Activated CD4-positive, alpha-beta T cell treated with anti-CD3 and anti-CD28 coated beads for 36 hours (primary cell): ENCODE measurements at regions not wholly inside any gene's neighbourhood (a gene's known extent, or its start where the extent isn't known, plus 50 kb on each side); places are given as distances from the start of the nearest gene placed in this dataset.

ENCODE experiments used
- ATAC-seq: fragments of 200-7000 bp; cut with Tn5 transposase; one replicate; pipeline ENCODE4 v1.10.0; 2021; ENCODE audit warnings: mild to moderate bottlenecking, moderate library complexity
- CTCF ChIA-PET: fragments of 350-600 bp; sonication (Branson Sonifier 250); formaldehyde crosslinking; loops from one replicate; lab custom pipeline; 2021; ENCODE audit warnings: antibody characterized with exemption; lab: Charles Lee
- POLR2A ChIA-PET: fragments of 350-600 bp; sonication (Branson Sonifier 250); formaldehyde crosslinking; loops from one replicate; lab custom pipeline; 2021; ENCODE audit warnings: antibody characterized with exemption, inconsistent platforms; lab: Charles Lee
- DNase-seq: peaks from one replicate; pipeline ENCODE4 v3.0.0-alpha.2; 2020
- H3K27ac Mint-ChIP-seq: one replicate; pipeline ENCODE4 v1.8.0; 2021; ENCODE audit warnings: mixed read lengths
- H3K27me3 Mint-ChIP-seq: one replicate; pipeline ENCODE4 v1.8.0; 2021; ENCODE audit warnings: mixed read lengths
- H3K36me3 Mint-ChIP-seq: one replicate; pipeline ENCODE4 v1.8.0; 2021; ENCODE audit warnings: low read depth, mixed read lengths
- H3K4me1 Mint-ChIP-seq: one replicate; pipeline ENCODE4 v1.8.0; 2021; ENCODE audit warnings: mixed read lengths
- H3K4me3 Mint-ChIP-seq: one replicate; pipeline ENCODE4 v1.8.0; 2021; ENCODE audit warnings: mild to moderate bottlenecking, moderate library complexity, mixed read lengths
- H3K9me3 Mint-ChIP-seq: one replicate; pipeline ENCODE4 v1.8.0; 2021; ENCODE audit warnings: low read depth, mixed read lengths
- intact Hi-C, 2 experiments: fragments of 100-400 bp; cut with DNase I in 1 of 2; cut with micrococcal nuclease in 1 of 2; formaldehyde crosslinking; loops; one replicate each; pipeline versions ENCODE4 v1.14.2 to v1.15.1; 2022 to 2024; cut with DNase I, micrococcal nuclease

GRCh38 chr9:36728651-36729520, 156.2 kb downstream of the MELK start:
- DNase-seq = peak; percentile 86
- no peaks in the 10 kb centered on the region for H3K9me3 Mint-ChIP-seq
- POLR2A ChIA-PET = no interaction called here
- ATAC-seq = peak; percentile 69
- H3K4me3 Mint-ChIP-seq = no peak overlapping the region
- CTCF ChIA-PET = interaction anchor here (0.5 to 2.3 kb wide), 46 partner anchors 10 to 626 kb away, joined by 3 to 30 read pairs (median 3); no protein-coding TSS in a partner anchor
- H3K27ac Mint-ChIP-seq = no peak overlapping the region
- H3K36me3 Mint-ChIP-seq = no peaks in the 10 kb centered on the region
- no peaks in the 10 kb centered on the region for H3K4me1 Mint-ChIP-seq
- intact Hi-C loops = loop anchor here (1.0 kb wide), 2 partner anchors 96 to 322 kb away; no protein-coding TSS in a partner anchor
- H3K27me3 Mint-ChIP-seq = no peaks in the 10 kb centered on the region

- no peak overlapping the region for H3K27ac Mint-ChIP-seq
- DNase-seq = no peak
- intact Hi-C loops = loop anchor here (1.0 kb wide), 2 partner anchors 97 to 323 kb away; no protein-coding TSS in a partner anchor
- ChIA-PET CTCF (interaction anchor here (0.6 to 2.3 kb wide), 15 partner anchors 9 to 387 kb away, joined by 3 to 30 read pairs (median 3); no protein-coding TSS in a partner anchor), POLR2A (no interaction called here)
- no peaks in the 10 kb centered on the region for H3K27me3 Mint-ChIP-seq
- no peaks in the 10 kb centered on the region for H3K4me1 Mint-ChIP-seq
- no peak for ATAC-seq
- no peaks in the 10 kb centered on the region for H3K9me3 Mint-ChIP-seq
- no peak overlapping the region for H3K4me3 Mint-ChIP-seq
- H3K36me3 Mint-ChIP-seq = no peaks in the 10 kb centered on the region
Measured at GRCh38 chr9:36729906-36730305, 157.2 kb downstream of the MELK start.

- DNase-seq = no peak
- CTCF ChIA-PET = interaction anchor here (0.6 to 2.3 kb wide), 11 partner anchors 9 to 388 kb away, joined by 3 to 30 read pairs (median 3); no protein-coding TSS in a partner anchor
Measured at GRCh38 chr9:36730414-36730813, 157.7 kb downstream of the MELK start.

GRCh38 chr9:36731068-36731956, 158.6 kb downstream of the MELK start:
- Mint-ChIP-seq H3K9me3 (no peaks in the 10 kb centered on the region), H3K4me3 (no peak overlapping the region), H3K4me1 (no peaks in the 10 kb centered on the region), H3K36me3 (no peaks in the 10 kb centered on the region), H3K27me3 (no peaks in the 10 kb centered on the region), H3K27ac (no peak overlapping the region)
- DNase-seq = no peak
- ChIA-PET POLR2A (no interaction called here), CTCF (interaction anchor here (0.6 to 1.8 kb wide), 12 partner anchors 9 to 389 kb away, joined by 3 to 8 read pairs (median 3); no protein-coding TSS in a partner anchor)
- ATAC-seq = peak; percentile 61
- intact Hi-C loops = no loop called here

More at GRCh38 chr9:36730414-36730813, 157.7 kb downstream of the MELK start:
- H3K9me3 Mint-ChIP-seq = no peaks in the 10 kb centered on the region
- intact Hi-C loops = no loop called here
- H3K4me1 Mint-ChIP-seq = no peaks in the 10 kb centered on the region
- no peaks in the 10 kb centered on the region for H3K36me3 Mint-ChIP-seq
- no peak for ATAC-seq
- no peaks in the 10 kb centered on the region for H3K27me3 Mint-ChIP-seq
- H3K4me3 Mint-ChIP-seq = no peak overlapping the region
- POLR2A ChIA-PET = no interaction called here
- no peak overlapping the region for H3K27ac Mint-ChIP-seq

GRCh38 chr9:36734737-36735136, 162.0 kb downstream of the MELK start:
- DNase-seq = no peak
- H3K27me3 Mint-ChIP-seq = peaks cover 16% of the 10 kb centered on the region
- CTCF ChIA-PET = interaction anchor here (0.6 to 0.8 kb wide), 2 partner anchors 59 to 184 kb away, joined by 3 read pairs; no protein-coding TSS in a partner anchor
- H3K4me1 Mint-ChIP-seq = no peaks in the 10 kb centered on the region
- POLR2A ChIA-PET = no interaction called here
- intact Hi-C loops = no loop called here
- ATAC-seq = no peak
- H3K27ac Mint-ChIP-seq = no peak overlapping the region
- H3K9me3 Mint-ChIP-seq = no peaks in the 10 kb centered on the region
- H3K36me3 Mint-ChIP-seq = no peaks in the 10 kb centered on the region
- no peak overlapping the region for H3K4me3 Mint-ChIP-seq

GRCh38 chr9:36736648-36737047, 164.0 kb downstream of the MELK start:
- Mint-ChIP-seq H3K9me3 (no peaks in the 10 kb centered on the region), H3K27ac (no peak overlapping the region), H3K27me3 (peaks cover 32% of the 10 kb centered on the region), H3K4me3 (no peak overlapping the region), H3K36me3 (no peaks in the 10 kb centered on the region), H3K4me1 (peaks cover 5% of the 10 kb centered on the region)
- no peak for DNase-seq
- ATAC-seq = no peak
- POLR2A ChIA-PET = no interaction called here
- CTCF ChIA-PET = interaction anchor here (1.4 kb wide), 1 partner anchor 329 kb away, joined by 4 read pairs; no protein-coding TSS in a partner anchor
- intact Hi-C loops = no loop called here

- ChIA-PET POLR2A (no interaction called here), CTCF (interaction anchor here (0.5 kb wide), 1 partner anchor 655 kb away, joined by 3 read pairs; no protein-coding TSS in a partner anchor)
- intact Hi-C loops = no loop called here
Measured at GRCh38 chr9:36738318-36738976, 165.8 kb downstream of the MELK start.

GRCh38 chr9:36739373-36740116, 166.8 kb downstream of the MELK start:
- intact Hi-C loops = no loop called here
- Mint-ChIP-seq H3K9me3 (no peaks in the 10 kb centered on the region), H3K27me3 (peaks cover 32% of the 10 kb centered on the region), H3K36me3 (no peaks in the 10 kb centered on the region), H3K4me3 (no peak overlapping the region), H3K27ac (no peak overlapping the region), H3K4me1 (peaks cover 5% of the 10 kb centered on the region)
- POLR2A ChIA-PET = no interaction called here
- ATAC-seq = peak; percentile 57
- DNase-seq = no peak
- CTCF ChIA-PET = interaction anchor here (0.7 kb wide), 1 partner anchor 10 kb away, joined by 3 read pairs; no protein-coding TSS in a partner anchor

More at GRCh38 chr9:36738318-36738976, 165.8 kb downstream of the MELK start:
- Mint-ChIP-seq H3K4me3 (no peak overlapping the region), H3K27me3 (peaks cover 32% of the 10 kb centered on the region), H3K4me1 (peaks cover 5% of the 10 kb centered on the region), H3K27ac (no peak overlapping the region), H3K9me3 (no peaks in the 10 kb centered on the region), H3K36me3 (no peaks in the 10 kb centered on the region)
- ATAC-seq (no peak), DNase-seq (no peak)

- CTCF ChIA-PET = interaction anchor here (1.3 kb wide), 1 partner anchor 19 kb away, joined by 4 read pairs; no protein-coding TSS in a partner anchor
- Mint-ChIP-seq H3K27ac (no peak overlapping the region), H3K4me1 (peaks cover 5% of the 10 kb centered on the region), H3K36me3 (no peaks in the 10 kb centered on the region), H3K4me3 (no peak overlapping the region), H3K9me3 (no peaks in the 10 kb centered on the region), H3K27me3 (peaks cover 34% of the 10 kb centered on the region)
- ATAC-seq (no peak), DNase-seq (no peak)
- intact Hi-C loops = no loop called here
- POLR2A ChIA-PET = no interaction called here
Measured at GRCh38 chr9:36742264-36742663, 169.6 kb downstream of the MELK start.

GRCh38 chr9:36744678-36745077, 172.0 kb downstream of the MELK start:
- ChIA-PET CTCF (no interaction called here), POLR2A (no interaction called here)
- intact Hi-C loops = no loop called here
- DNase-seq = no peak
- H3K4me3 Mint-ChIP-seq = no peak overlapping the region
- H3K27ac Mint-ChIP-seq = no peak overlapping the region
- no peak for ATAC-seq
- H3K27me3 Mint-ChIP-seq = peaks cover 36% of the 10 kb centered on the region
- H3K4me1 Mint-ChIP-seq = peaks cover 5% of the 10 kb centered on the region
- no peaks in the 10 kb centered on the region for H3K9me3 Mint-ChIP-seq
- H3K36me3 Mint-ChIP-seq = no peaks in the 10 kb centered on the region
